Parathyroid adenoma (tissue), 2 donors: ENCODE measurements at regions not wholly inside any gene's neighbourhood (a gene's known extent, or its start where the extent isn't known, plus 50 kb on each side); places are given as distances from the start of the nearest gene placed in this dataset.

Source experiments
- H2AFZ ChIP-seq: fragments of 300-600 bp; sonication (generic); one replicate; pipeline ENCODE4 v1.7.0; 2017; ENCODE audit warnings: antibody characterized with exemption, mild to moderate bottlenecking
- H3K27ac ChIP-seq: fragments of 300-600 bp; sonication (generic); one replicate; pipeline ENCODE4 v1.7.0; 2017
- H3K27me3 ChIP-seq: fragments of 300-600 bp; sonication (generic); one replicate; pipeline ENCODE4 v1.7.0; 2017; ENCODE audit warnings: low read length; ENCODE audit not compliant: control insufficient read depth, insufficient read depth
- H3K36me3 ChIP-seq: fragments of 300-600 bp; sonication (generic); one replicate; pipeline ENCODE4 v1.7.0; 2017; ENCODE audit warnings: low read length; ENCODE audit not compliant: control insufficient read depth, insufficient read depth
- H3K4me1 ChIP-seq: fragments of 300-600 bp; sonication (generic); one replicate; pipeline ENCODE4 v1.7.0; 2017; ENCODE audit warnings: control low read depth
- H3K4me2 ChIP-seq: fragments of 300-600 bp; sonication (generic); one replicate; pipeline ENCODE4 v1.7.0; 2017; ENCODE audit warnings: low read length
- H3K4me3 ChIP-seq: fragments of 300-600 bp; sonication (generic); one replicate; pipeline ENCODE4 v1.7.0; 2017; ENCODE audit warnings: low read depth, low read length
- H3K79me2 ChIP-seq: fragments of 300-600 bp; sonication (generic); one replicate; pipeline ENCODE4 v1.7.0; 2017; ENCODE audit warnings: control low read depth
- H3K9ac ChIP-seq: fragments of 300-600 bp; sonication (generic); one replicate; pipeline ENCODE4 v1.7.0; 2017; ENCODE audit warnings: mild to moderate bottlenecking
- H3K9me3 ChIP-seq: fragments of 300-600 bp; sonication (generic); one replicate; pipeline ENCODE4 v1.7.0; 2017; ENCODE audit warnings: low read length; ENCODE audit not compliant: control insufficient read depth
- TF ChIP-seq, protein P1 (sequence below): fragments of 300-600 bp; sonication (generic); IDR thresholded peaks from one replicate; pipeline ENCODE4 v1.7.0; 2017; ENCODE audit warnings: antibody characterized with exemption, mild to moderate bottlenecking
- donor health status: primary hyperparathyroidism.

GRCh38 chr10:130756651-130757050 lies 554.9 kb downstream of the TCERG1L start:
- Histone ChIP-seq H3K4me2 (no peak overlapping the region), H3K36me3 (no peaks in the 10 kb centered on the region), H3K9me3 (no peaks in the 10 kb centered on the region), H3K27me3 (no peaks in the 10 kb centered on the region), H3K4me1 (no peaks in the 10 kb centered on the region), H3K27ac (no peak overlapping the region), H3K4me3 (no peak overlapping the region), H3K79me2 (no peaks in the 10 kb centered on the region), H2AFZ (no peak overlapping the region), H3K9ac (no peak overlapping the region)
- TF ChIP-seq, protein P1, sequence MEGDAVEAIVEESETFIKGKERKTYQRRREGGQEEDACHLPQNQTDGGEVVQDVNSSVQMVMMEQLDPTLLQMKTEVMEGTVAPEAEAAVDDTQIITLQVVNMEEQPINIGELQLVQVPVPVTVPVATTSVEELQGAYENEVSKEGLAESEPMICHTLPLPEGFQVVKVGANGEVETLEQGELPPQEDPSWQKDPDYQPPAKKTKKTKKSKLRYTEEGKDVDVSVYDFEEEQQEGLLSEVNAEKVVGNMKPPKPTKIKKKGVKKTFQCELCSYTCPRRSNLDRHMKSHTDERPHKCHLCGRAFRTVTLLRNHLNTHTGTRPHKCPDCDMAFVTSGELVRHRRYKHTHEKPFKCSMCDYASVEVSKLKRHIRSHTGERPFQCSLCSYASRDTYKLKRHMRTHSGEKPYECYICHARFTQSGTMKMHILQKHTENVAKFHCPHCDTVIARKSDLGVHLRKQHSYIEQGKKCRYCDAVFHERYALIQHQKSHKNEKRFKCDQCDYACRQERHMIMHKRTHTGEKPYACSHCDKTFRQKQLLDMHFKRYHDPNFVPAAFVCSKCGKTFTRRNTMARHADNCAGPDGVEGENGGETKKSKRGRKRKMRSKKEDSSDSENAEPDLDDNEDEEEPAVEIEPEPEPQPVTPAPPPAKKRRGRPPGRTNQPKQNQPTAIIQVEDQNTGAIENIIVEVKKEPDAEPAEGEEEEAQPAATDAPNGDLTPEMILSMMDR: no peak

DNA sequence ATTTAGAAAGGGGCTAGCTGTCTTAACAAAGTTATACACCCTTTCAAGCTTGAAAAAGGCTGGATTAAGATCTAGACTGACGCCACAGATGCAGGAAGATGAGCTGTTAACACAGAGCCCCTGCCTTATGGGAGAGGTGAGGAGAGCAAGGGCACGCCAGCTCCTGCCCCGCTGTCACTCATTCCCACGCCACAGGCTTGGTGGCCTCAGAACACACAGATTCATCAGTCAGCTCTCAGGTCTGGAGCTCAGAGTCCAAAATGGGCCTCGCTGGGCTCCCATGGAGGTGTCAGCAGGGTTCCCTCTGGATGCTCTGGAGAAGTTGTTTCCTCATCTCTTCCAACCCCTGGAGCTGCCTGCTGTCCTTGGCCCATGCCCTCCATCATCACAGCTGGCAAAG lies 554.2 kb downstream of the TCERG1L start:
- Histone ChIP-seq H3K9me3 (no peaks in the 10 kb centered on the region), H3K9ac (no peak overlapping the region), H3K36me3 (no peaks in the 10 kb centered on the region), H3K4me2 (no peak overlapping the region), H3K4me3 (no peak overlapping the region), H3K4me1 (no peaks in the 10 kb centered on the region), H3K27me3 (no peaks in the 10 kb centered on the region), H3K79me2 (no peaks in the 10 kb centered on the region), H3K27ac (no peak overlapping the region), H2AFZ (no peak overlapping the region)
- TF ChIP-seq, protein P1: no peak

DNA sequence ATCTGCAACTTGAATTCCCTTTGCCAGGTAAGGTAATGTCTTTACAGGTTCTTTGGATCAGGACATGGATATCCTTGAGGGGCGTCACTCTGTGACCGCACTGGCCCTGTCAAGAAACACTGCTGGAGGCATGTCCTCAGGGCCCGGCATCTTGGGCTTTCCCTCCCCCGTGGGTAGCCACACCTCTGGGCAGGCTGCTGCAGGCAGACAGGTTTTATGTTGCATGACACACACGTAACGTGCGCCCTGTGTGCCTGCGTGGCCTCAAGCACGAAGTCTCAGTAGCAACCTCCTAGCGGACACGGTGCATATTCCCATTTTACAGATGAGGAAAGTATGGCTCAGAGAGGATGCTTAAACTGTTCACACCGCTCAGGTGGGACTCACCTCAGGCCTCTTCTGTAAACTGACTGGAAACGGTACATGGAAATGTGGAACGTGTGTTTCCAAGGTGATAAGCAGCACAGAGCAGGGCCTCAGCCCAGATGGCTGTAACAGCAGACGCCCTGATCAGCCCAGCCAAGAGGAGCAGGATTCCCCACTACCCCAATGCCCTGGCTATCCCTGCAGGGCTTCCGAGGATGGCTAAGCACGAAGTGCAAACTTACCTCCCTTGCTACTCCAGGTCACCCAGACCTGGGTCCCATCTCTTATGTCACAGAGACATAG lies 553.6 kb downstream of the TCERG1L start:
- H3K79me2 ChIP-seq: no peaks in the 10 kb centered on the region
- H3K27me3 ChIP-seq: no peaks in the 10 kb centered on the region
- H3K9me3 ChIP-seq: no peaks in the 10 kb centered on the region
- no peak overlapping the region for H3K9ac ChIP-seq
- no peak overlapping the region for H3K27ac ChIP-seq
- TF ChIP-seq, protein P1: no peak
- no peak overlapping the region for H3K4me2 ChIP-seq
- H3K4me1 ChIP-seq: no peaks in the 10 kb centered on the region
- no peaks in the 10 kb centered on the region for H3K36me3 ChIP-seq
- no peak overlapping the region for H3K4me3 ChIP-seq
- H2AFZ ChIP-seq: no peak overlapping the region

DNA sequence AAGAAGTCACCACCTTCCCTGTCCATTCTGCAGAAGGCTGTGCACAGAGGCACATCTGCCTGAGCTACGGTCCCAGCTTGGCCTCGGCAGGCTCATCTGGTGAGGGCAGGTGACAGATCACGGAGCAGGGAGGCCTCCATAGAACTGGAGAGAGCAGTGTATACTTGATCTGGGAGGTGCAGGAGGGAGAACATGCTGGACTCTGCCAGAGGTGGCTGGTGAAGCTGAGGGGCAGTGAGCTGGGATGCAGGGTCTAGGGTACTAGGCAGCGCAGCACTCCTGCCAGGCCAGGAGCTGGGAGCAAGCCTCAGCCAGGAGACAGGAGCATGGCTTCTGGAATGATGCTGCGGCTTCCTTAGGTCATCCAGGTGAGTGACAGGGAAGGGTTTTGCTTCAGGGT lies 553.0 kb downstream of the TCERG1L start:
- no peaks in the 10 kb centered on the region for H3K79me2 ChIP-seq

More for the DNA sequence above, 553.0 kb downstream of the TCERG1L start:
- no peaks in the 10 kb centered on the region for H3K36me3 ChIP-seq
- no peaks in the 10 kb centered on the region for H3K9me3 ChIP-seq
- TF ChIP-seq, protein P1: no peak
- no peak overlapping the region for H3K27ac ChIP-seq
- no peaks in the 10 kb centered on the region for H3K27me3 ChIP-seq
- no peak overlapping the region for H3K4me3 ChIP-seq
- no peak overlapping the region for H3K4me2 ChIP-seq
- H3K9ac ChIP-seq: no peak overlapping the region
- no peak overlapping the region for H2AFZ ChIP-seq
- H3K4me1 ChIP-seq: no peaks in the 10 kb centered on the region
